DOHH2 (cell line): ENCODE measurements at regions not wholly inside any gene's neighbourhood (a gene's known extent, or its start where the extent isn't known, plus 50 kb on each side); places are given as distances from the start of the nearest gene placed in this dataset.

Experiments
- H3F3A ChIP-seq: fragments of 200-600 bp; sonication (generic), shearing (Covaris generic); 2 replicates; pipeline ENCODE4 v1.6.0; 2016; ENCODE audit warnings: antibody characterized with exemption, mild to moderate bottlenecking; ENCODE audit not compliant: control insufficient read depth, insufficient read depth
- H3K27ac ChIP-seq: fragments of 200-600 bp; sonication (generic); 2 replicates; pipeline ENCODE4 v1.5.1; 2014; ENCODE audit warnings: low read depth, mild to moderate bottlenecking, low read length, moderate library complexity
- H3K27me3 ChIP-seq: fragments of 200-600 bp; sonication (generic); 2 replicates; pipeline ENCODE4 v1.6.1; 2014; ENCODE audit warnings: mild to moderate bottlenecking, low read length, mixed read lengths; ENCODE audit not compliant: control insufficient read depth
- H3K36me3 ChIP-seq: fragments of 200-600 bp; sonication (generic); 2 replicates; pipeline ENCODE4 v1.6.1; 2014; ENCODE audit warnings: mild to moderate bottlenecking, low read length, moderate library complexity, mixed read lengths; ENCODE audit not compliant: control insufficient read depth
- H3K4me1 ChIP-seq: fragments of 200-600 bp; sonication (generic); 2 replicates; pipeline ENCODE4 v1.6.1; 2014; ENCODE audit warnings: mild to moderate bottlenecking, low read length, mixed read lengths; ENCODE audit not compliant: control insufficient read depth
- H3K4me2 ChIP-seq: fragments of 200-600 bp; sonication (generic); 2 replicates; pipeline ENCODE4 v1.6.0; 2014; ENCODE audit warnings: mild to moderate bottlenecking, low read length, moderate library complexity
- H3K4me3 ChIP-seq: fragments of 200-600 bp; sonication (generic); 2 replicates; pipeline ENCODE4 v1.5.1; 2014; ENCODE audit warnings: mild to moderate bottlenecking, low read length, mixed read lengths
- H3K79me2 ChIP-seq: fragments of 200-600 bp; sonication (generic); 2 replicates; pipeline ENCODE4 v1.6.1; 2014; ENCODE audit warnings: mild to moderate bottlenecking, low read length, mixed read lengths; ENCODE audit not compliant: control insufficient read depth
- H3K9me2 ChIP-seq: fragments of 200-600 bp; sonication (generic); replicated peaks from 2 replicates; pipeline ENCODE4 v1.6.1; 2014; ENCODE audit warnings: mild to moderate bottlenecking, low read length, mixed read lengths; ENCODE audit not compliant: control insufficient read depth
- H3K9me3 ChIP-seq: fragments of 200-600 bp; sonication (generic); 2 replicates; pipeline ENCODE4 v1.6.1; 2014; ENCODE audit warnings: antibody characterized with exemption, low read length, mixed read lengths; ENCODE audit not compliant: control insufficient read depth, insufficient read depth
- H4K20me1 ChIP-seq: fragments of 200-600 bp; sonication (generic); 2 replicates; pipeline ENCODE4 v1.6.0; 2014; ENCODE audit warnings: low read depth, mild to moderate bottlenecking, antibody characterized with exemption, low read length, moderate library complexity; ENCODE audit not compliant: control insufficient read depth, insufficient read depth
- EZH2phosphoT487 ChIP-seq: fragments of 200-600 bp; sonication (generic); IDR thresholded peaks from 2 replicates; pipeline ENCODE4 v1.6.1; 2017; ENCODE audit warnings: borderline replicate concordance, mild to moderate bottlenecking, antibody characterized with exemption, low read length, moderate library complexity, mixed read lengths
- TF ChIP-seq, protein P1 (sequence below): fragments of 200-600 bp; sonication (generic); IDR thresholded peaks from one replicate; pipeline ENCODE4 v1.5.1; 2014; ENCODE audit warnings: antibody characterized with exemption, mild to moderate bottlenecking, low read depth, low read length; ENCODE audit not compliant: poor library complexity, severe bottlenecking

DNA sequence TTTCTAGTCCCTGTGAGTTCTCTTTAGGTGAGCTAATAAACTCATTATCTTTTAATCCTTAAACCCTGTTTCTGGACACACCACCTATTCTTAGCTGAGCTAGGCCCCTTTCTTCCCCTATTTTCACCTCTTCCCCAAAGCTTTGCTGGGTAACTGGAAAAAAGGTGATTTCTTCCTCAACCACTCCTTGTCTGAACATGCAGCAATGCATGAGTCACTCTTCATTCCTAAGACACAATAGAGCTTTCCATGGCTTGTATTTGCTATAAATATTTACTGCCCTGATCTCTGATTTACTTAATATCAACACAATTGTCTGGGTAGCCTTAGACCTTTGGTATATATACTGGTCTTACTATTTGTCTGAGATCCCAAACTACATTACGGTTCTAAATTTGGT lies 370.9 kb downstream of the KLF5 start:
- no peaks in the 10 kb centered on the region for H3F3A ChIP-seq
- no peaks in the 10 kb centered on the region for H4K20me1 ChIP-seq
- H3K36me3 ChIP-seq, result no peaks in the 10 kb centered on the region
- no peak for TF ChIP-seq EZH2phosphoT487
- TF ChIP-seq, protein P1, sequence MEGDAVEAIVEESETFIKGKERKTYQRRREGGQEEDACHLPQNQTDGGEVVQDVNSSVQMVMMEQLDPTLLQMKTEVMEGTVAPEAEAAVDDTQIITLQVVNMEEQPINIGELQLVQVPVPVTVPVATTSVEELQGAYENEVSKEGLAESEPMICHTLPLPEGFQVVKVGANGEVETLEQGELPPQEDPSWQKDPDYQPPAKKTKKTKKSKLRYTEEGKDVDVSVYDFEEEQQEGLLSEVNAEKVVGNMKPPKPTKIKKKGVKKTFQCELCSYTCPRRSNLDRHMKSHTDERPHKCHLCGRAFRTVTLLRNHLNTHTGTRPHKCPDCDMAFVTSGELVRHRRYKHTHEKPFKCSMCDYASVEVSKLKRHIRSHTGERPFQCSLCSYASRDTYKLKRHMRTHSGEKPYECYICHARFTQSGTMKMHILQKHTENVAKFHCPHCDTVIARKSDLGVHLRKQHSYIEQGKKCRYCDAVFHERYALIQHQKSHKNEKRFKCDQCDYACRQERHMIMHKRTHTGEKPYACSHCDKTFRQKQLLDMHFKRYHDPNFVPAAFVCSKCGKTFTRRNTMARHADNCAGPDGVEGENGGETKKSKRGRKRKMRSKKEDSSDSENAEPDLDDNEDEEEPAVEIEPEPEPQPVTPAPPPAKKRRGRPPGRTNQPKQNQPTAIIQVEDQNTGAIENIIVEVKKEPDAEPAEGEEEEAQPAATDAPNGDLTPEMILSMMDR, result no peak
- no peaks in the 10 kb centered on the region for H3K27me3 ChIP-seq
- no peaks in the 10 kb centered on the region for H3K9me2 ChIP-seq
- no peak overlapping the region for H3K27ac ChIP-seq
- no peak overlapping the region for H3K4me3 ChIP-seq
- no peaks in the 10 kb centered on the region for H3K79me2 ChIP-seq
- H3K9me3 ChIP-seq, result no peaks in the 10 kb centered on the region
- H3K4me1 ChIP-seq, result no peaks in the 10 kb centered on the region
- no peak overlapping the region for H3K4me2 ChIP-seq

DNA sequence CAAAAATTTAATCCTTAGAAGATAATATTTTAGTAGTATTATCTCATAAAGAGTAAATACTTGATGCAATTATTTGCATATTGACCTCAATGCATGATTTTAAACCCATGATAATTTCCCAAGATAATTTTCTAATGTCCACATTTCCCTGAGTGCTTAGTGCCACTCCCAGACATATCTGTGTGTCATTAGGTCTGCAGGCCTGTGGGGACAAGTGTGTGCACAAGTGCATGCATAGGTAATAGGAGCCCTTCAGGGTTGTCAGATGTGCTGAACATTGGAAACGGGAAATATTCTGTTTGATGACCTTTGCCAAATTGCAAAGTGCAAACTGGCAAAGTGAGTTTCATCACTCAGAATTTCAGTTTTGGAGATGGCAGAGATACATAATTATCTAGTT lies 369.9 kb downstream of the KLF5 start:
- no peak overlapping the region for H3K4me2 ChIP-seq
- H3K27ac ChIP-seq, result no peak overlapping the region
- no peaks in the 10 kb centered on the region for H3K9me2 ChIP-seq
- H3K4me3 ChIP-seq, result no peak overlapping the region
- H3K27me3 ChIP-seq, result no peaks in the 10 kb centered on the region
- no peaks in the 10 kb centered on the region for H3F3A ChIP-seq
- H3K4me1 ChIP-seq, result no peaks in the 10 kb centered on the region
- H3K36me3 ChIP-seq, result no peaks in the 10 kb centered on the region
- no peak for TF ChIP-seq EZH2phosphoT487
- TF ChIP-seq, protein P1, result no peak
- H3K9me3 ChIP-seq, result no peaks in the 10 kb centered on the region
- no peaks in the 10 kb centered on the region for H3K79me2 ChIP-seq
- H4K20me1 ChIP-seq, result no peaks in the 10 kb centered on the region

DNA sequence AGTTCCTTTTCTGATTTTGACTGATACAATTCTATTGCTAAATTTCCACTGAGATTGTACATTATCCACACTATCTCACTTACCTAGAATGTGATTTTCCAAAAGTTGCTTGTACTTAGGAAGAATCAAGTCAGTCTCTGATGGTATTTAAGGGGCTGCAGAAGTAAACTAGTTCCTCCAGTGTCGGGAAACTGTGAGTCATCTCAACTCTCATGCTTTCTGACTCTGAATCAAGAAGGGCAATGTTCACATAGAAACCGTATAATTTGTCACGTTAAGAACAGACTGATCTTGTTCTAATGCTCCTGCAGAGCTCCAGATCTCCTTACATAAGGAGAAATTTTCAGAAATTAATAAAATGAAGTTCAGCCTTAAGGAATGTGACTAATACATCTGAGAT lies 369.3 kb downstream of the KLF5 start:
- Histone ChIP-seq H3K4me3 (no peak overlapping the region), H3K9me3 (no peaks in the 10 kb centered on the region), H3K9me2 (no peaks in the 10 kb centered on the region), H3K4me1 (no peaks in the 10 kb centered on the region), H3K79me2 (no peaks in the 10 kb centered on the region), H3K4me2 (no peak overlapping the region), H3F3A (no peaks in the 10 kb centered on the region), H4K20me1 (no peaks in the 10 kb centered on the region), H3K27me3 (no peaks in the 10 kb centered on the region), H3K27ac (no peak overlapping the region), H3K36me3 (no peaks in the 10 kb centered on the region)
- TF ChIP-seq, protein P1, result no peak
- no peak for TF ChIP-seq EZH2phosphoT487

DNA sequence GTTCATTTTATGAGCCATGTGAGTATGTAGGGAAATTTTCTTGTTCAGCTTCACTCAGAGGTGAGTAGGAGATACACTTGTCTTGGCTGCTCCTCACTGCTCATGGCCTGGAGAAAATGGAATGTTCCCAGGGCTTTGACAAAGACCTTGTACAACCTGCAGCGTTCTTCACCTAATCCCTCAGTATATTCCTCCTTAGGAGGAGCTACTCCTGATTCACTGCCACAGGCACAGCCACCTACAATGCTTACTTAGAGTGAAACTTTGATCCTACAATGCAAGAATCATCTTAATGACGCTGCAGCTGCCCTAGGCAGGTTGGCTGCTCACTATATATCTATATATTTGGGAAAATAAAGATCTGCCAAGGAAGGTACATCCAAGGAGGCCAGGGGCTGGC lies 364.2 kb downstream of the KLF5 start:
- Histone ChIP-seq H3K27ac (no peak overlapping the region), H3K4me2 (no peak overlapping the region), H3F3A (no peaks in the 10 kb centered on the region), H3K9me3 (no peaks in the 10 kb centered on the region), H3K27me3 (no peaks in the 10 kb centered on the region), H3K36me3 (no peaks in the 10 kb centered on the region), H3K9me2 (no peaks in the 10 kb centered on the region), H4K20me1 (no peaks in the 10 kb centered on the region), H3K79me2 (no peaks in the 10 kb centered on the region), H3K4me3 (no peak overlapping the region), H3K4me1 (no peaks in the 10 kb centered on the region)
- TF ChIP-seq EZH2phosphoT487, result no peak
- TF ChIP-seq, protein P1, result no peak
